K562 (cell line): ENCODE measurements at regions not wholly inside any gene's neighbourhood (a gene's known extent, or its start where the extent isn't known, plus 50 kb on each side); places are given as distances from the start of the nearest gene placed in this dataset.

Experiments
- ATAC-seq: fragments of 200-7000 bp; cut with Tn5 transposase; 3 replicates; pipeline ENCODE4 v1.9.1; 2020; ENCODE audit warnings: moderate library complexity
- BruUV-seq: library from RNA; stranded (reverse); fragments of 400-500 nt; replicated peaks from 2 replicates; lab custom pipeline; 2021; lab: Mats Ljungman, UMichigan
- CTCF ChIA-PET: fragments of 300-600 bp; formaldehyde crosslinking; extraction: SDS; loops from one replicate; lab custom pipeline; 2021; ENCODE audit warnings: low intra/inter-chr PET ratio; lab: Yijun Ruan, JAX
- POLR2A ChIA-PET: fragments of 300-600, 350-650 bp; sonication (Branson Sonifier 250); formaldehyde crosslinking; extraction: SDS; loops from one replicate; lab custom pipeline; 2021; ENCODE audit warnings: antibody characterized with exemption, inconsistent platforms; lab: Yijun Ruan, JAX
- DNase-seq, 4 experiments: peaks; one replicate each; pipeline versions ENCODE4 v3.0.0 to v3.0.0-alpha.2; 2011 to 2018; ENCODE audit warnings: low spot score in 3 of 4, mixed read lengths in 3 of 4; ENCODE audit errors: extremely low read depth in 1 of 4
- FAIRE-seq: peaks from 2 replicates; lab custom pipeline; 2011; peaks lifted over from hg19 to GRCh38; lab: Jason Lieb, UNC
- H2AFZ ChIP-seq: 2 replicates; pipeline ENCODE4 v1.6.0; 2011; ENCODE audit warnings: low read depth, low read length, control low read depth, inconsistent platforms
- H3K27ac ChIP-seq: fragments of 200-600 bp; 3 replicates; pipeline ENCODE4 v1.8.0; 2011; ENCODE audit warnings: low read depth, mild to moderate bottlenecking, control low read depth, inconsistent platforms, low read length, moderate library complexity, mixed read lengths; ENCODE audit errors: extremely low read depth
- H3K27me3 ChIP-seq, 2 experiments: fragments of 300-600 bp in 1 of 2; 2 replicates in 1 of 2; 3 replicates in 1 of 2; pipeline versions ENCODE4 v1.6.0 to v1.8.0; 2011; ENCODE audit warnings: inconsistent platforms in 2 of 2, low read length in 2 of 2, mild to moderate bottlenecking in 1 of 2, mixed read lengths in 1 of 2, moderate library complexity in 1 of 2; ENCODE audit not compliant: control insufficient read depth in 2 of 2, insufficient read depth in 2 of 2
- H3K36me3 ChIP-seq: fragments of 300-600 bp; 3 replicates; pipeline ENCODE4 v1.8.0; 2011; ENCODE audit warnings: mild to moderate bottlenecking, low read length, inconsistent platforms; ENCODE audit not compliant: control insufficient read depth, insufficient read depth
- H3K4me1 ChIP-seq, 2 experiments: fragments of 200-600 bp in 1 of 2; replicated peaks in 1 of 2; 2 replicates in 1 of 2; 3 replicates in 1 of 2; pipeline versions ENCODE4 v1.5.1 to v1.8.0; 2011; ENCODE audit warnings: inconsistent platforms in 2 of 2, low read length in 2 of 2, mild to moderate bottlenecking in 1 of 2, mixed read lengths in 1 of 2, moderate library complexity in 1 of 2; ENCODE audit not compliant: control insufficient read depth in 2 of 2, insufficient read depth in 2 of 2
- H3K4me2 ChIP-seq: 2 replicates; pipeline ENCODE4 v1.6.1; 2011; ENCODE audit warnings: low read length, control low read depth, inconsistent platforms, mixed read lengths; ENCODE audit not compliant: insufficient read depth
- H3K4me3 ChIP-seq: fragments of 200-600 bp; sonication (generic), shearing (Covaris generic); 2 replicates; pipeline ENCODE4 v1.5.1; 2016; ENCODE audit warnings: control low read depth, inconsistent platforms
- H3K79me2 ChIP-seq: fragments of 200-600 bp; 3 replicates; pipeline ENCODE4 v1.8.0; 2011; ENCODE audit warnings: low read length, inconsistent platforms; ENCODE audit not compliant: control insufficient read depth, insufficient read depth
- H3K9ac ChIP-seq, 2 experiments: 2 replicates each; pipeline versions ENCODE4 v1.6.0 to v1.6.1; 2011; ENCODE audit warnings: low read depth in 2 of 2, low read length in 2 of 2, control low read depth in 1 of 2, inconsistent platforms in 1 of 2, mild to moderate bottlenecking in 1 of 2, mixed read lengths in 1 of 2; ENCODE audit not compliant: insufficient read depth in 1 of 2
- H3K9me1 ChIP-seq: one replicate; pipeline ENCODE4 v1.6.0; 2011; ENCODE audit warnings: inconsistent platforms, mild to moderate bottlenecking, low read length, moderate library complexity; ENCODE audit not compliant: control insufficient read depth, insufficient read depth
- H3K9me3 ChIP-seq: replicated peaks from 2 replicates; pipeline ENCODE4 v1.5.1; 2011; ENCODE audit warnings: low read depth, low read length, inconsistent platforms; ENCODE audit not compliant: control insufficient read depth, insufficient read depth
- H4K20me1 ChIP-seq: replicated peaks from 2 replicates; pipeline ENCODE4 v1.6.1; 2011; ENCODE audit warnings: low read length, inconsistent platforms, mixed read lengths; ENCODE audit not compliant: control insufficient read depth, insufficient read depth
- KLF1 ChIP-seq: fragments of 450-650 bp; IDR thresholded peaks from 2 replicates; pipeline ENCODE4 v1.6.1; 2016; ENCODE audit warnings: missing genetic modification characterization, missing compliant biosample characterization
- NONO ChIP-seq, 2 experiments: fragments of 200-400 bp in 1 of 2; fragments of 450-650 bp in 1 of 2; formaldehyde crosslinking in 1 of 2; IDR thresholded peaks; 2 replicates each; pipeline ENCODE4 v1.6.1; 2017; ENCODE audit warnings: low read depth in 2 of 2, mild to moderate bottlenecking in 2 of 2, moderate library complexity in 2 of 2, low read length in 1 of 2
- TEAD4 ChIP-seq, 2 experiments: sonication (generic) in 1 of 2; formaldehyde crosslinking in 1 of 2; IDR thresholded peaks; 2 replicates each; pipeline versions ENCODE4 v1.6.1 to v1.8.0; 2012 to 2022; ENCODE audit warnings: borderline replicate concordance in 1 of 2, inconsistent platforms in 1 of 2, low read length in 1 of 2, mild to moderate bottlenecking in 1 of 2, missing genetic modification reagents in 1 of 2
- WGBS: fragments of 100-300 bp; shearing (Covaris generic); methylation state at CpG from one replicate; pipeline ENCODE4 v1.1.6; 2016; ENCODE audit warnings: low coverage, mixed read lengths; ENCODE audit not compliant: insufficient coverage; ENCODE audit errors: missing lambda C conversion rate; 5-methylcytosine and 5-hydroxymethylcytosine counted together
- in situ Hi-C: fragments of 300-500 bp; cut with MboI; formaldehyde crosslinking; loops from 4 replicates; pipeline ENCODE4 v1.15.0; 2018; ENCODE audit warnings: inconsistent platforms, mixed read lengths
- intact Hi-C: fragments of 100-400 bp; cut with micrococcal nuclease; formaldehyde crosslinking; loops from 2 replicates; pipeline ENCODE4 v1.14.2; 2022

DNA sequence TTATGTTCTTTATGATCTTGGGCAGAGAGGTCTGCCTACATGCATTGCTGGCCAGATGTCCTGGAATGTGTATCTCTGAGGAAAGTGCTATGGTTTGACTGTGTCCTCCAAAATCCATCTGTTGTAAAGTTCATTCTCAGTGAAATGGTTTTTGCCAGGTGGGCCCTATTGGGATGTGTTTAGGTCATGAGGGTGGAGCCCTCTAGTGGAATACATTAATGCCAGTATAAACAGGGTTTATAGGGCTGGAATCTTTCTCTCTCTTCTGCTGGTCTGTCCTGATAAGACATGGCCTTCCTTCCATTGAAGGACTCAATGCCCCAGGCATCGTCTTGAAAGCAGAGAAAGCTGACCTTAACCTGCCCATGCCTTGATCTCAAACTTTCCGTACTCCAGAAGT lies 258.5 kb downstream of the RPIA start (continued):
- TF ChIP-seq TEAD4 (IDR thresholded peaks at IDR 0.05; ENCODE audit: low read length) (no peak), TEAD4 (CRISPR knock-in tag; IDR thresholded peaks at IDR 0.05; ENCODE audit: borderline replicate concordance) (no peak)

DNA sequence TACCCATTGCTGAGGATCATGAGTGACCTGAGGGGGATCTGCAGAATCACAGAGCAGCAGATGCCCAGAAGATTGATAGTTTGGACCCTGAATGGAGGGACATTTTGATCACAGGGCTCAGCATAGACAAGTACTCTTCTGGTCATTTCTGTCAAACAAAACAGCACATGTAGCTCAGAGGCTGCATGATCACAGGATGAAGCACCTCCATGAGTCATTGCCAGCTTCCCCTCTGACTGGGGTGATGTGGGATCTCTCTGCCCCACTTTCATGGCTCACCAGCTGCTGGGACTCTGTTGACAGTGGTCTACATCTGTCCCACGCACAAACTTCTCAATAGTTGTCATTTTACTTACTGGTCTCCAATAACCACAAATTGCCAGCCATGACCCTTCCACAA lies 264.1 kb downstream of the RPIA start:
- Histone ChIP-seq H3K9ac (no peak overlapping the region), H3K4me1 (no peaks in the 10 kb centered on the region), H3K27me3 (peaks cover 0 to 11% of the 10 kb centered on the region in 2 experiments; a peak in 3 of 5 replicates), H4K20me1 (0 out of 2 replicates have a peak, but pooled peaks cover 7% of the 10 kb centered on the region), H3K36me3 (no peaks in the 10 kb centered on the region), H2AFZ (no peak overlapping the region), H3K4me2 (no peak overlapping the region), H3K4me3 (no peak overlapping the region), H3K27ac (no peak overlapping the region), H3K9me3 (no peaks in the 10 kb centered on the region), H3K9me1 (no peaks in the 10 kb centered on the region), H3K79me2 (no peaks in the 10 kb centered on the region)
- CTCF ChIA-PET: no interaction called here
- no peak for ATAC-seq
- no peak for DNase-seq
- in situ Hi-C loops (no loop called here), intact Hi-C loops (no loop called here)
- no TSS peak for BruUV-seq
- TF ChIP-seq KLF1 (tag) (no peak), NONO (IDR thresholded peaks at IDR 0.05; ENCODE audit: low read depth in 2 of 2, low read length in 1 of 2) (no peak)
- no peak for FAIRE-seq
- WGBS: 0% methylated on average over 1 of the region's 1 CpG
- POLR2A ChIA-PET: no interaction called here
